ENCODE measurements at regions not wholly inside any gene's neighbourhood (a gene's known extent, or its start where the extent isn't known, plus 50 kb on each side); places are given as distances from the start of the nearest gene placed in this dataset.

DNA sequence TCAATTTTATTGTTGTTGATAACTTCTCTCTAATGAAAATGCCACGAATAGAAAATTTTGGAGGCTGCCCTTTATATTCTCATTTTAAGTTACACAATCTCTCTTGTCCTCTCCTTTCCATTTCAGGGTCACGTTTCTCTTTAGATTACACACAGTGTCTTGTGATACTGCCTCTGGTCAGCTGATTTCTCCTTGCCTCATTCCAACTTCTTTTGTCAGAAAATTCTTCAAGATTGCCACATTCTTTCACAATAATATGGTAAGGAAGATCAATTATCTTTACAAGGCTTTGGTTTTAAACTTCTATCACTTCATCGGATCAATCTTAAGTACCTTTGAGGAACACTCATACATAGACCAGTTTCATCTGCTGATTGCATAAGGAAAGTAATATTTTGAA lies 370.3 kb downstream of the RFPL4B start:
- TF ChIP-seq, protein P1, sequence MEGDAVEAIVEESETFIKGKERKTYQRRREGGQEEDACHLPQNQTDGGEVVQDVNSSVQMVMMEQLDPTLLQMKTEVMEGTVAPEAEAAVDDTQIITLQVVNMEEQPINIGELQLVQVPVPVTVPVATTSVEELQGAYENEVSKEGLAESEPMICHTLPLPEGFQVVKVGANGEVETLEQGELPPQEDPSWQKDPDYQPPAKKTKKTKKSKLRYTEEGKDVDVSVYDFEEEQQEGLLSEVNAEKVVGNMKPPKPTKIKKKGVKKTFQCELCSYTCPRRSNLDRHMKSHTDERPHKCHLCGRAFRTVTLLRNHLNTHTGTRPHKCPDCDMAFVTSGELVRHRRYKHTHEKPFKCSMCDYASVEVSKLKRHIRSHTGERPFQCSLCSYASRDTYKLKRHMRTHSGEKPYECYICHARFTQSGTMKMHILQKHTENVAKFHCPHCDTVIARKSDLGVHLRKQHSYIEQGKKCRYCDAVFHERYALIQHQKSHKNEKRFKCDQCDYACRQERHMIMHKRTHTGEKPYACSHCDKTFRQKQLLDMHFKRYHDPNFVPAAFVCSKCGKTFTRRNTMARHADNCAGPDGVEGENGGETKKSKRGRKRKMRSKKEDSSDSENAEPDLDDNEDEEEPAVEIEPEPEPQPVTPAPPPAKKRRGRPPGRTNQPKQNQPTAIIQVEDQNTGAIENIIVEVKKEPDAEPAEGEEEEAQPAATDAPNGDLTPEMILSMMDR (IDR thresholded peaks at IDR 0.05), result no peak
- no peak for TF ChIP-seq POLR2A (IDR thresholded peaks at IDR 0.05)

Measured in esophagus squamous epithelium (tissue), 4 donors.